Heart right ventricle (tissue), 16 donors: ENCODE measurements at regions not wholly inside any gene's neighbourhood (a gene's known extent, or its start where the extent isn't known, plus 50 kb on each side); places are given as distances from the start of the nearest gene placed in this dataset.

Experiments used
- ATAC-seq, 8 donors: fragments of 200-7000 bp; cut with Tn5 transposase; one replicate each; pipeline ENCODE4 v1.9.1; 2020; ENCODE audit warnings: mild to moderate bottlenecking in 8 of 8, moderate library complexity in 8 of 8, moderate number of reproducible peaks in 1 of 8
- DNase-seq, 2 donors: peaks; one replicate each; pipeline ENCODE4 v3.0.0-alpha.2; 2020
- H3K27ac ChIP-seq, 10 donors: fragments of 200-600 bp; sonication (generic) in 2 of 10; one replicate each; pipeline versions ENCODE4 v1.5.0 to v1.8.0; 2020 to 2022; ENCODE audit warnings: mild to moderate bottlenecking in 3 of 10
- H3K27me3 ChIP-seq, 7 donors: fragments of 200-600 bp; one replicate each; pipeline ENCODE4 v1.8.0; 2021 to 2022; ENCODE audit warnings: mild to moderate bottlenecking in 2 of 7
- H3K36me3 ChIP-seq, 9 donors: fragments of 200-600 bp; sonication (generic) in 1 of 9; one replicate each; pipeline versions ENCODE4 v1.5.0 to v1.8.0; 2020 to 2022; ENCODE audit warnings: mild to moderate bottlenecking in 2 of 9
- H3K4me1 ChIP-seq, 9 donors: fragments of 200-600 bp; sonication (generic) in 1 of 9; one replicate each; pipeline versions ENCODE4 v1.5.0 to v1.8.0; 2020 to 2022; ENCODE audit warnings: mild to moderate bottlenecking in 4 of 9
- H3K4me3 ChIP-seq, 10 donors: fragments of 200-600 bp; sonication (generic) in 2 of 10; one replicate each; pipeline versions ENCODE4 v1.5.0 to v1.8.0; 2020 to 2022; ENCODE audit warnings: mild to moderate bottlenecking in 7 of 10, moderate library complexity in 2 of 10
- H3K9me3 ChIP-seq, 11 donors: fragments of 200-600 bp in 10 of 11; sonication (generic) in 2 of 11; one replicate each; pipeline versions ENCODE4 v1.5.0 to v1.8.0; 2013 to 2022; ENCODE audit warnings: mild to moderate bottlenecking in 2 of 11, control low read depth in 1 of 11, moderate library complexity in 1 of 11
- WGBS, 2 donors: extraction: QIAGEN DNeasy Blood & Tissue Kit; methylation state at CpG; one replicate each; pipeline ENCODE4 v1.1.7; 2013; ENCODE audit warnings: inconsistent platforms in 1 of 2; 5-methylcytosine and 5-hydroxymethylcytosine counted together
- intact Hi-C, 10 donors: fragments of 100-400 bp; cut with DNase I; formaldehyde crosslinking; loops; one replicate each; pipeline versions ENCODE4 v1.11.1 to v1.14.2; 2022
- TF ChIP-seq, protein P1 (sequence below), 9 donors: fragments of 200-600 bp; sonication (generic) in 2 of 9; IDR thresholded peaks; one replicate each; pipeline versions ENCODE4 v1.5.0 to v1.8.0; 2021 to 2022; ENCODE audit warnings: antibody characterized with exemption in 9 of 9, mild to moderate bottlenecking in 5 of 9, moderate library complexity in 1 of 9
- donor health status: Arrhythmogenic right ventricular cardiomyopathy.
- donor health status: ischemic (EF 13 %, LVEDD 7.1; RV severe dilation, severe dysfunction).
- donor health status: healthy with polysubstance abuse.
- donor health status: DM: no; HTN: yes; CAD: no.
- donor health status: DM: no; HTN: no; CAD: no.
- donor health status: ischemic (EF 25% LVEDD 6.9; RV normal size, moderate dysfunction).
- donor health status: ischemic (EF 25% LVEDD 5.7; RV mildly dilated, moderate dysfunction).
- donor health status: healthy.
- donor health status: DM: yes; HTN: yes; CAD: no.
- donor health status: Ischemic cardiomyopathy.
- donor health status: ischemic (EF 35%, LVEDD 5.7; RV mildly dilated, moderate dysfunction).
- donor health status: nonischemic (EF 11% LVEDD 7.7; RV severe dilation, severe dysfunction).
- donor health status: DM: yes; HTN: yes; CAD: no.
- donor health status: PGD.
- donor health status: ischemic (EF 29% LVEDD 5.4; RV normal size, mild dysfunction).
- donor health status: nonischemic (EF 23%, LVEDD 6.1; RV moderate dilation, normal function).

- Histone ChIP-seq H3K4me1 (no peaks in the 10 kb centered on the region), H3K27ac (no peak overlapping the region), H3K9me3 (peaks cover 0 to 9% (median 0%) of the 10 kb centered on the region in 11 donors), H3K27me3 (no peaks in the 10 kb centered on the region), H3K4me3 (no peak overlapping the region), H3K36me3 (no peaks in the 10 kb centered on the region)
- DNase-seq (no peak), ATAC-seq (no peak)
- WGBS, 2 donors, result 93 to 94% methylated on average over 3 of the region's 3 CpGs
- TF ChIP-seq, protein P1, sequence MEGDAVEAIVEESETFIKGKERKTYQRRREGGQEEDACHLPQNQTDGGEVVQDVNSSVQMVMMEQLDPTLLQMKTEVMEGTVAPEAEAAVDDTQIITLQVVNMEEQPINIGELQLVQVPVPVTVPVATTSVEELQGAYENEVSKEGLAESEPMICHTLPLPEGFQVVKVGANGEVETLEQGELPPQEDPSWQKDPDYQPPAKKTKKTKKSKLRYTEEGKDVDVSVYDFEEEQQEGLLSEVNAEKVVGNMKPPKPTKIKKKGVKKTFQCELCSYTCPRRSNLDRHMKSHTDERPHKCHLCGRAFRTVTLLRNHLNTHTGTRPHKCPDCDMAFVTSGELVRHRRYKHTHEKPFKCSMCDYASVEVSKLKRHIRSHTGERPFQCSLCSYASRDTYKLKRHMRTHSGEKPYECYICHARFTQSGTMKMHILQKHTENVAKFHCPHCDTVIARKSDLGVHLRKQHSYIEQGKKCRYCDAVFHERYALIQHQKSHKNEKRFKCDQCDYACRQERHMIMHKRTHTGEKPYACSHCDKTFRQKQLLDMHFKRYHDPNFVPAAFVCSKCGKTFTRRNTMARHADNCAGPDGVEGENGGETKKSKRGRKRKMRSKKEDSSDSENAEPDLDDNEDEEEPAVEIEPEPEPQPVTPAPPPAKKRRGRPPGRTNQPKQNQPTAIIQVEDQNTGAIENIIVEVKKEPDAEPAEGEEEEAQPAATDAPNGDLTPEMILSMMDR (IDR thresholded peaks at IDR 0.05), result no peak
- intact Hi-C loops, result loop anchor here in 1 of 10 donors (5.0 kb wide), 1 partner anchor 48 kb away; no protein-coding TSS in a partner anchor
Measured at GRCh38 chr13:80284290-80284689, 56.6 kb downstream of the SPRY2 start.

DNA sequence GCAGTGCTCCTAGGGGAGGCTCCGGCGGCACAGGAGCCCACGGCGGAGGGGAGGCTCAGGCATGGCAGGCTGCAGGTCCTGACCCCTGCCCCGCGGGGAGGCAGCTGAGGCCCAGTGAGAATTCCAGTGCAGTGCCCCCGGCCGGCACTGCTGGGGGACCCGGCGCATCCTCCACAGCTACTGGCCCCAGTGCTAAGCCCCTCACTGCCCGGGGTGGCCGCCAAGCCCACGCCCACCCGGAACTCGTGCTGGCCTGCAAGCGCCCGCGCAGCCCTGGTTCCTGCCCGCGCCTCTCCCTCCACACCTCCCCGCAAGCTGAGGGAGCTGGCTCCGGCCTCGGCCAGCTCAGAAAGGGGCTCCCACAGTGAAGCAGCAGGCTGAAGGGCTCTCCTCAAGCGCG is 62.2 kb downstream of the SPRY2 start:
- TF ChIP-seq, protein P1 (IDR thresholded peaks at IDR 0.05), result no peak
- intact Hi-C loops, result no loop called here
- H3K9me3 ChIP-seq, result no peaks in the 10 kb centered on the region
- H3K27me3 ChIP-seq, result no peaks in the 10 kb centered on the region
- DNase-seq (no peak), ATAC-seq (no peak)
- no peak overlapping the region for H3K4me3 ChIP-seq
- peaks cover 0 to 32% (median 18%) of the 10 kb centered on the region in 9 donors for H3K4me1 ChIP-seq
- WGBS, 2 donors, result 94 to 95% methylated on average over 23 to 25 of the region's 25 CpGs
- no peaks in the 10 kb centered on the region for H3K36me3 ChIP-seq
- no peak overlapping the region for H3K27ac ChIP-seq

DNA sequence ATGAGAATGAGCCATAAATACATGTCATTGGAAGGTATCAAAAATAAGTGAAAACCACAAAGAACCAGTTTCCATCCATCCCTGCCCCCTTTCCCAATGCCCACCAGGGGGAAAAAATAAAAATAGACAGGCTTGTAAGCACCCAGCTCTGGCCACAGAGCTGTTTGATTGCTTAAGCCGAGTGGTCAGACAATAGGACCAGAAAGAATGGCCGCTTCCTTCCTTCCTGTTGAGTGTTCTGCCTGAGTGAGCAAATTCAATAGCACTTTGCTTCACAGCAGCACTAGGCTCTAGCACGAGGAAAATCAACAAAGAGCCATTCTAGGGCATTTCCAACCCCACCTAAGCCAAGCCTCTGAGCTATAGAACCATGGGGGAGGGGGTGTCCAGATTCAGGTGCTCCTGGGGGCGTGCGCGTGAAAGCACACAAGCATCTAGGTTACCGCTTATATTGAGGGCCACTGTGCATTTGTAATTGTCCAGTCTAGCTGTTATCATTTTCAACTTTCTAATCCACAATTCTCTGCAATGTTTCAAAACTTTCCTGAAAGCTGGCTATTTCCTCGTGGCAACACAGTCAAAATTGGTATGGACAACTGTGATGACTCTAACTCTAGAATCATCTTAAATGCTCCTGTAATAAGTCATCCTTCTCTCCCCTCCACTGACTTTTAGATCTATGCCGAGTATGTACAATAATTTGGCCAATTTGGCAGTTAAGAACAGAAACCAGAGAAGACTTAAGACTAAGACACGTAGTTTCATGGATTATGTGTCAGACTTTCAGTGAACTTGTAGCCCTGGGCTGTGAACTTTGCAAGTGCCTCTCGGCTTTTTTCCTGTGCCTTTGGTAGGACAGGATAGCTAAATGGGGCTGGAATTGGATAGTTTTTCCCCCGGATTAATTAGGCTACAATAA is 64.3 kb downstream of the SPRY2 start:
- Histone ChIP-seq H3K27ac (peak overlapping the region in 6 of 10 donors; percentile 1 to 73 (median 48)), H3K36me3 (no peaks in the 10 kb centered on the region), H3K4me1 (peaks cover 0 to 32% (median 18%) of the 10 kb centered on the region in 9 donors), H3K9me3 (peaks cover 0 to 5% (median 0%) of the 10 kb centered on the region in 11 donors), H3K27me3 (no peaks in the 10 kb centered on the region), H3K4me3 (no peak overlapping the region)
- intact Hi-C loops, result no loop called here
- peak; percentile 69 to 95 (median 88) for ATAC-seq
- peak in 1 of 2 donors; percentile 38 for DNase-seq
- WGBS, 2 donors, result 68 to 79% methylated on average over 12 of the region's 12 CpGs
- TF ChIP-seq, protein P1 (IDR thresholded peaks at IDR 0.05), result peak in 1 of 9 donors; percentile 20

DNA sequence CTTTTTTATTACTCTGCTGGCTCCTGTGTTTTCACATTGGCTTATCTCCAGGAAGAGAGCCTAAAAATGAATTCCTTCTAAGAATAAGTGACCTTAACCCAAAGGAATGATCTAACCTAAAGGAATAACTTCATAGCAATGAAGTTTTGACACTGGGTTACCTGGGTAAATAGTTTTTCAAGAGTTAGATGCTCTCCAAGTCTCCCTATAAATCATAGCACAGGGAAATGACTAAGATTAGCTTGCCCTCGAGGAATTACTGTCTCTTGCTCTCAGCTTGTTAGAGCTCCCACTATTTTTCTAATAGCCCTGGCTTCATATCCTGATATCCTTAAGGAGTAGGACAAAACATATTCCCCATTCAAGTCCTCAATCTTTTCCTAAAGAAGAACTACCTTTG is 66.3 kb downstream of the SPRY2 start:
- DNase-seq, result no peak
- 54 to 55% methylated on average over 1 of the region's 1 CpG for WGBS, 2 donors
- Histone ChIP-seq H3K4me1 (peaks cover 0 to 32% (median 18%) of the 10 kb centered on the region in 9 donors), H3K36me3 (no peaks in the 10 kb centered on the region), H3K4me3 (no peak overlapping the region), H3K27me3 (no peaks in the 10 kb centered on the region), H3K9me3 (peaks cover 0 to 15% (median 7%) of the 10 kb centered on the region in 11 donors), H3K27ac (peak overlapping the region in 1 of 10 donors; percentile 45)
- intact Hi-C loops, result no loop called here
- no peak for ATAC-seq
- TF ChIP-seq, protein P1 (IDR thresholded peaks at IDR 0.05), result no peak
